ENCODE measurements at regions not wholly inside any gene's neighbourhood (a gene's known extent, or its start where the extent isn't known, plus 50 kb on each side); places are given as distances from the start of the nearest gene placed in this dataset.

DNA sequence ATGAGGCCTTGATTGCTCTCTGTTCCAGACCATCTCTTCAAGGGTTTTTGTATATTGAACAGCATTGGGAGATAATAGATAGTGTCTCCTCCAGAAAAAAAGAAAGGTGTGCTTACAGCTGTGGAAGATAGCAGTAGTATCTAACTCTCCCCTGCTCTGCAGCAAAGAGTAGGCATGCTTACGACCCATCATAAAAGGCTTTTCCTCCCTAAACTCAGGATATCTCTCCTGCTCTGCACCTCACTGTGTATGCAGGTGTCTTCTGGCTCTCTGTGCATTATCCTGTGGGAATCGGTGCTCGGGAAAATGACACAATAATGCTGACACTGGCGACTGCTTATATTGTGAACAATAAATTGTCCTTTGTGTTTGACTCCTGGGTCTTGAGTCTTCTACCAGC lies 216.0 kb downstream of the RAB28 start:
- no peaks in the 10 kb centered on the region for H3K27me3 Mint-ChIP-seq
- H3K36me3 Mint-ChIP-seq, result no peaks in the 10 kb centered on the region
- no peaks in the 10 kb centered on the region for H3K4me1 Mint-ChIP-seq
- no peak overlapping the region for H3K27ac Mint-ChIP-seq
- no peak overlapping the region for H3K4me3 Mint-ChIP-seq
- no peak for DNase-seq
- CTCF ChIA-PET, result no interaction called here
- no peaks in the 10 kb centered on the region for H3K9me3 Mint-ChIP-seq

DNA sequence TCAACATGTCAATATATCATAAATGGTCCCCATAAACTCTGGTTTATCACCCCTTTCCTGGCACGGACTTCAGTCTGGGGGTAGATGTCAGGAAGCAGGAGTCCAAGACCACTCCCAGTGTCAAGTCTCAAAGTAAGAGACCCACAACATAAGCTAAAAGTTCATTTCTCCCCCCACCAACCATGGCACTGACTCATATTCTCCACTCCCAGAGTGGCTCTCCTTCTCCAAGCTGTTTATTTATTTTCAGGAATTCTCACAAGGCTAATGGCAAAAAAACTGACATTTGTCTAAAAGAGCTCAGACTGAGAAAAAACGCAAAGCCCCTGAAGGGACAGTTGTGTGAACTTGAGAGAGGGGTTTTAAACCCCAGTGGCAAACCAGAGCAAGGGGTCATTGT lies 217.0 kb downstream of the RAB28 start:
- Mint-ChIP-seq H3K36me3 (no peaks in the 10 kb centered on the region), H3K27me3 (no peaks in the 10 kb centered on the region), H3K4me3 (no peak overlapping the region), H3K9me3 (no peaks in the 10 kb centered on the region), H3K27ac (no peak overlapping the region), H3K4me1 (no peaks in the 10 kb centered on the region)
- no peak for DNase-seq
- CTCF ChIA-PET, result no interaction called here

DNA sequence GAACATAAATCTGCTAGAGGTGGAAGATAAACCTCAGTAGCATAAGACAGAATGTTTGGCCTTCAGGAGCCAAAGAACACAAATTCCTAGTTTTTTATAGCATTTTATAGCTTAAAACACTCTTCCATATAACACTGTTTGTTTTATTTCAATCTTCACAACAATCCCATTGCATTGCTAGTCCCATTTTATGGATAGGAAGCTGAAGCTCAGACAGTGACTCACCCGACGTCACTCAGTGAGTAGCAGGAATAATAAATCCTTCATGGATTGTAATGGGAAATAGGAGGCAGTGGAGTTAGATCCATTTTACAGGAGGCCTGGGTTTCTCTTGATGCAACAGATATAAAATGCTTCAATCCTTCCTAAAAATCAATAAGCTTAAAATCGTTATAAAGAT lies 217.5 kb downstream of the RAB28 start:
- no peak overlapping the region for H3K27ac Mint-ChIP-seq
- CTCF ChIA-PET, result no interaction called here
- H3K4me3 Mint-ChIP-seq, result no peak overlapping the region
- H3K27me3 Mint-ChIP-seq, result no peaks in the 10 kb centered on the region
- no peaks in the 10 kb centered on the region for H3K9me3 Mint-ChIP-seq
- no peaks in the 10 kb centered on the region for H3K36me3 Mint-ChIP-seq
- no peak for DNase-seq
- H3K4me1 Mint-ChIP-seq, result no peaks in the 10 kb centered on the region

DNA sequence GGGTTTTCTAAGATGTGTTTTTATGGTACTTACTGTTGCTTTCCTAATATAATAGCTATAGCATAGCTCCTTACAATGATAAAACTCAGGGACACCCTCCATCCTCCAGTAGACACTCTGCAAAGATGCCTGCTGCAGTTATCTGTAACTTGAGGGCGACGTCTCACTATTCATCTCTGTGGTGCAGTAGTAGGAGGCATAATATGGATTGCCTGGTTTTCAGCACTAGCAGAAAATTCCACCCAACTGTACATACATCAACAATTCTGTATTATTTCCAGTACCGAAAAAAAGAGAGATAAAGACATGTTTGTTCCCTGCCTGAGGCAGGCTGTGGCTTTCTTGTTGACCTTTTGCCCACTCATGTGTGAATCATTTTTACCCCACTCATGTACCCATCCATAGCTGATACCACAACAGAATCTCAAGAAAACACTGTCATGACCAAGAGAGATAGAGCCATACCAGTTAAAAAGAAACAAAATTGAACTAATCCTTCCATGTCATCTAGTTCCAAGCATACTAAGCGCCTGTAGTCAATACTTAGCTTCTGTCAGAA lies 220.1 kb downstream of the RAB28 start:
- Mint-ChIP-seq H3K27me3 (no peaks in the 10 kb centered on the region), H3K36me3 (no peaks in the 10 kb centered on the region), H3K9me3 (no peaks in the 10 kb centered on the region), H3K4me1 (no peaks in the 10 kb centered on the region), H3K27ac (no peak overlapping the region), H3K4me3 (no peak overlapping the region)
- DNase-seq, result no peak
- CTCF ChIA-PET, result no interaction called here

DNA sequence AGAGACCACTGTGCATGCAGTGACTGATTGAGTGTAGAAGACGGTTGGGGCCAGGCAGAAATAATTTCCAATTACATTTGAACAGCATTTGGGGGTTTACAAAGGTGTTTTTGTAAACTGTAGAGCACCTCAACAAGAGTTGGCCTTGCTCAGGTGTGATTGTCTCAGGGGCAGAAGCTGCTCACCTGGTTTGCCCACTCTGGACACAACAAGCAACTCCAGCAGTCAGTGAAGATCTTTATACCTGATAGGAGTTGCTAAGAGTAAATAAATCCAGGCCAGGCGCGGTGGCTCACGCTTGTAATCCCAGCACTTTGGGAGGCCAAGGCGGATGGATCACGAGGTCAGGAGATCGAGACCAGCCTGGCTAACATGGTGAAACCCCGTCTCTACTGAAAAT lies 221.3 kb downstream of the RAB28 start:
- Mint-ChIP-seq H3K36me3 (no peaks in the 10 kb centered on the region), H3K4me3 (no peak overlapping the region), H3K27ac (no peak overlapping the region), H3K9me3 (no peaks in the 10 kb centered on the region), H3K4me1 (no peaks in the 10 kb centered on the region), H3K27me3 (no peaks in the 10 kb centered on the region)
- DNase-seq, result no peak
- CTCF ChIA-PET, result no interaction called here

DNA sequence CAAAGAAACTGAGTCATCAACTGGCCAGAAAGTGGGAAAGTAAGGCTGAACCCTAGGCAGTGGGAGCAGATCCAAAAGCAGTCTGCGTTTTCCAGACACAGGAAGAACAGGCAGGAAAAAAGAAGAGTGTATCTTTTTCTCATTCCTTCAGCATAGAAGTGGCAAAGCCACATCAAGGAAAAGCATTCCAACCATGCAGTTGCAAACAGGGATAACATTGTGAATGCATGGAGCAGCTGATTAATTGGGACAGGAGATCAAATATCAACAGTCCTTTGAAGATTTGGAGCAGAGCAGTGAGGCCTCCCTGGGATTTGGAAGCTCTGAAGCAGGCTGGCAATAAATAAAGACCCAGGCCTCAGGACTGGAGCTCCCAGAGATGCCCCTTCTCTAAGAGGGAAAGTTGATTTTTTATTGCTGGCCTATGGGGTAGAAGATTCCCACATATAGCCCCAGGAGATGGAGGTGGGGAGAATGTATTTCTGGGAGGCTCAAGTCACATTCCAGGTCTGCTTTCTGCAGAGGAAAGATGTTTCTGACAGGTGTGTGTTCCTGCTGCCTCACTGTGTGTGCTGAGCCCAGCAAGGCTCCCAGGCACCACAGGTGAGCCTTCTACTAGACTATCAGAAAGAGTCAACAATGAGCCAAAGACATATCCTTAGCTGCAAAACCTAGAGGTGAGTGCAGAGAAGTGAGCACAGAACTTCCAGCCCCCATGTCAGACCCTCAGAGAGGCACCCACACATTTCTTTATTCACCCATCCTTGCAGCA lies 222.5 kb downstream of the RAB28 start:
- no peaks in the 10 kb centered on the region for H3K27me3 Mint-ChIP-seq
- no peaks in the 10 kb centered on the region for H3K4me1 Mint-ChIP-seq
- no peak overlapping the region for H3K27ac Mint-ChIP-seq
- H3K36me3 Mint-ChIP-seq, result no peaks in the 10 kb centered on the region
- no peaks in the 10 kb centered on the region for H3K9me3 Mint-ChIP-seq
- no peak overlapping the region for H3K4me3 Mint-ChIP-seq
- no peak for DNase-seq
- CTCF ChIA-PET, result no interaction called here

DNA sequence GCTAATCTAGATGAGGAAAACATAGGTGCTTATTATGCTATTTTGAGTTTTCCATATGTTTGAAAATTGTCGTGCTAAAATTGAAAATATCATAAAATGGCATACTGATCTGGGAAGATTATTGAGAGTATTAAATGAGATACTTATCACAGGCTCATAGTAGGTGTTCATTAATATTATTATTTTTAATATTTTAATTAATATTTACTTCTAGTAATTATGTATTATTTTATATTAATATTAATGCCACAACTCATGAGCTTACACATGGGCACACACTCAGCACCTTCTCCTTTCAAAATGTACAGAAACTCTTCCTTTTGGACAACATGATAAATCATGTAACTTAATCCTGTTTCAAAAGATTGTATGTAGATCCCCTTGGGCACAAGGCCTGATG lies 223.6 kb downstream of the RAB28 start:
- H3K4me3 Mint-ChIP-seq, result no peak overlapping the region
- CTCF ChIA-PET, result no interaction called here
- no peaks in the 10 kb centered on the region for H3K27me3 Mint-ChIP-seq
- H3K36me3 Mint-ChIP-seq, result no peaks in the 10 kb centered on the region
- DNase-seq, result no peak
- H3K27ac Mint-ChIP-seq, result no peak overlapping the region
- H3K4me1 Mint-ChIP-seq, result no peaks in the 10 kb centered on the region
- H3K9me3 Mint-ChIP-seq, result no peaks in the 10 kb centered on the region

DNA sequence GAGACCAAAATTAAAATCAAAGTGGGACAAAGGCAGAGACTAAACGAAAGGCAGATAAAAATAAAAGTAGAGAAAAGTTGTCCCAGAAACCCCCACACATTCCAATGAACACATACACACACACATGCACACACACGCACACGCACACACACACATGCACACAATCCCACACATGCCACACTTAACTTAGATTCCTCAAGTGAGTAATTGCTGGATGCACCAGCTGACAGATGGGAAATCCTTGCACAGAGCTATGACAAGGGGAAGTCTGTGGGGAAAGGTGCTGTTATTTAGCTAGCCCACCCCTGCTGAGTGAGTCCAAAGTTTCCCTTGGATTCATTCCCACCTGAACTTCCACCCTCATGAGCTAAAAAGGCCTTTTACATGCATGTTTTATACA lies 233.9 kb downstream of the RAB28 start:
- Mint-ChIP-seq H3K27ac (no peak overlapping the region), H3K4me3 (no peak overlapping the region), H3K27me3 (no peaks in the 10 kb centered on the region), H3K4me1 (no peaks in the 10 kb centered on the region), H3K9me3 (peaks cover 9% of the 10 kb centered on the region), H3K36me3 (no peaks in the 10 kb centered on the region)
- CTCF ChIA-PET, result no interaction called here
- DNase-seq, result no peak

DNA sequence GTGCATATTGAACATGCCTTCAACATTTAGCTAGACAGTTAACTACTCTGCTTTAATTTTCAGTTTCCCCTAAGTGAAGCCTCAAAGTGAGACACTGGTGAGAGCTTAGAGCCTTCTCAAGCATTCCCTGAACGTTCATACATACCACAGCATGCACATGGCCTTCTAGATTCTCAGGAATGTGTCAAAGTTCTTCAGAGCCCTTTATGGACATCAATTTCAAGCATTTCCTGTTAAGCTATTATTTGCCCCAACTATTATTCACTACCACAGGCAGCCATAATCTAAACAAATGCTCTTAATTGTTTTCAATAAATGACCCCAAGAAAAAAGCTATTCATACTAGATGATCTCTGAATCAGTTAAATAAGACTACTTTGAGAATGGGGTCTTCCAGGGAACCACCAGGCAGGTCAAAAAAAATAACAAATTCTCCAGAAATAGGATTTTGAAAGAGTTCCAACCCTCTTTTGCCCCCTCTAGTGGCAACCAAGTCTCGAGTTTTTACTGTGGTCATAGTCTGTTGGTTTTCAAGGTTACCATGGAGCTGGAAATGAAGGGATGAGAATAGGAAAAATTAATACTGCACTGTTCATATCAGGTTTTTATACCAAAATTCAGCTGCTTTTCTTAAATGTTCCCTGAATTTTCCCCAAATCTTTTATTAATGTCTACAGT lies 235.4 kb downstream of the RAB28 start:
- Mint-ChIP-seq H3K27ac (no peak overlapping the region), H3K27me3 (no peaks in the 10 kb centered on the region), H3K4me1 (no peaks in the 10 kb centered on the region), H3K36me3 (no peaks in the 10 kb centered on the region), H3K9me3 (peaks cover 9% of the 10 kb centered on the region), H3K4me3 (no peak overlapping the region)
- CTCF ChIA-PET, result no interaction called here
- no peak for DNase-seq

DNA sequence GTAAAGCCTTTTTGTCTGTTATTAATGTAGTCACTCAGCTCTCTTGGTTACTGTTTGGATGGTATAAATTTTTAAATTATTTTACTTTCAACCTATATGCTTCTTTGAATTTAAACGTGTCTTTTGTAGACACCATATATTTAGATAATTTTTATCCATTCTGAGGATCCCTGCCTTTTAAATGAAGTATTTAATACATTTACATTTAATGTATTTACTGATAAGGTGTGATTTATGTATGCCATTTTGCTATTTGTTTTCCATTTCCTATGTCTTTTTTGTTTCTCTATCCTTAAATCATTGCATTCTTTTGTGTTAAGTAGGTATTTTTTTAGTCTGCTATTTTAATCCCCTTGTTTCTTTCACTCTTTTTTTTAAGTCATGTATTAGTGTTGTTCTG lies 238.0 kb downstream of the RAB28 start:
- H3K27ac Mint-ChIP-seq, result no peak overlapping the region
- peaks cover 9% of the 10 kb centered on the region for H3K9me3 Mint-ChIP-seq
- no peak for DNase-seq
- H3K4me3 Mint-ChIP-seq, result no peak overlapping the region
- CTCF ChIA-PET, result no interaction called here
- H3K27me3 Mint-ChIP-seq, result no peaks in the 10 kb centered on the region
- H3K4me1 Mint-ChIP-seq, result no peaks in the 10 kb centered on the region
- H3K36me3 Mint-ChIP-seq, result no peaks in the 10 kb centered on the region

DNA sequence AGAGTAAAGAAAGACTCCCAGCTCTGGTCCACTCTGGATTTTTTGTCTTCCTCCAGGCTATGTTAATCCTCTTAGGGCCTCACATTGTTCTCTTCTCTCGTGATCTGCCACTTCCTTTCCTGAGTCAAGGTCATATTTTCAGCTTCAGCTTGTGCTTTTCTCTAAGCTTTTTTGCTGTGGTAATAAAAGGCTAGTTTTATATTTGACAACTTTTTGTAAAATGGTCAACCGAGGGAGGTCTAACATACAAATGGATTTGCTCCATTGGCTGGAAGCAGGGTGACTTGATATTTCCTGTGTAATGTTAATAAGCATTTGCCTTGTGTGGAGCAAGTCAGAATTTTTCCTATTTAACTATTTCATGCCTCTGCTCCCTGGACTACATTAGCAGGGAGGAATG lies 239.7 kb downstream of the RAB28 start:
- CTCF ChIA-PET, result no interaction called here
- H3K4me1 Mint-ChIP-seq, result no peaks in the 10 kb centered on the region
- no peak for DNase-seq
- no peak overlapping the region for H3K4me3 Mint-ChIP-seq
- H3K27ac Mint-ChIP-seq, result no peak overlapping the region
- no peaks in the 10 kb centered on the region for H3K36me3 Mint-ChIP-seq
- H3K9me3 Mint-ChIP-seq, result peaks cover 9% of the 10 kb centered on the region
- no peaks in the 10 kb centered on the region for H3K27me3 Mint-ChIP-seq

DNA sequence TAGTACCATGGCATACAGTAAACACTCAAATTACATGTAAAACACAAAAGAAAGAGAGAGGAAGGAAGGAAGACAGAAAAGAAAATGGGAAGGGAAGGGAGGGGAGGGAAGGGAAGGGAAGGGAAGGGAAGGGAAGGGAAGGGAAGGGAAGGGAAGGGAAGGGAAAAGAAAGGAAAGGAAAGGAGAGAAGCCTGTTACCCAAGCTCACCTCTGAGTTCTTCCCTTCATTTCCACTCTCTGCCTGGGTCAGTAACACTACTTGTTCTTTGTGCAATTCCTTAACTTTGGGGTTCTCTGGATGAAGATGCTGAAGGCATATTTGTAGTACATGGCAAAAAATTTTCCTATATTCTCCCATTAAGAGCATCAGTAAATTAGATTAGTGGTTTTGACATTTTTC lies 241.0 kb downstream of the RAB28 start:
- Mint-ChIP-seq H3K4me3 (no peak overlapping the region), H3K27ac (no peak overlapping the region), H3K4me1 (no peaks in the 10 kb centered on the region), H3K9me3 (peaks cover 7% of the 10 kb centered on the region), H3K36me3 (no peaks in the 10 kb centered on the region), H3K27me3 (no peaks in the 10 kb centered on the region)
- CTCF ChIA-PET, result no interaction called here
- DNase-seq, result no peak

DNA sequence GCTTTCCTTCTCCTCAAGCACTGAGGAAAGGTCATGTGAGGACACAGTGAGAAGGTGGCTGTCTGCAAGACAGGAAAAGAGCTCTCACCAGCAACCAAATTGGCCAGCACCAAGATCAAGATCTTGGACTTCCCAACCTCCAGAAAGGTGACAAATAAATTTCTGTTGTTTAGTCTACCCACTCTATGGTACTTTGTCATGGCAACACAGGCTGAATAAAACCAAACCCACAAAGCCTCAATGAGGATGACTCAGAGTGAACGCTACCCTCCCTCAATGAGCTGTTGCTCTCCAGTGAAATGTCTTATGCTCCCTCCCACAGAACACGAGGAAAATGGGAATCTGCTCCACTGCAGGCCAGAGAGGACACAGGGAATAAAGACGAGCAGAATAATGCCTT lies 244.1 kb downstream of the RAB28 start:
- Mint-ChIP-seq H3K36me3 (no peaks in the 10 kb centered on the region), H3K4me1 (no peaks in the 10 kb centered on the region), H3K27me3 (no peaks in the 10 kb centered on the region), H3K9me3 (no peaks in the 10 kb centered on the region), H3K4me3 (no peak overlapping the region), H3K27ac (no peak overlapping the region)
- CTCF ChIA-PET, result no interaction called here
- no peak for DNase-seq

DNA sequence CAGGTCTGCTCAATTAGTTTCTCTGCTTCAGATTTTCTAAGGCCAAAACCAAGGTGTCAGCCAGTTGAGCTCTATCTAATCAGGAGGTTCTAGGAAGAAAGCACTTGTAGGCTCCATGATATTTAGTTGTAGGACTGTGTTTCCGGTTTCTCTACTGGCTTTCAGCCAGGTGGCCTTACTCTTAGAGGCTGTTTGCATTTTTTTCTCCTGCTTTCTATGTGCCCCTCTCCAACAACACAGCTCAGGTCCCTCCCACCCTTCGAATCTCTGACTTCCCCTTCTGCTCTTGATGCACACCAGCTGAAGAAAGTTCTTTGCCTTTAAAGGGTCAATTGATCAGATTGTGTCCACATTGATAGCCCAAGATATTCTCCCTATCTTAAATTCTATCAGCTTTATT lies 245.2 kb downstream of the RAB28 start:
- H3K4me3 Mint-ChIP-seq, result no peak overlapping the region
- no peaks in the 10 kb centered on the region for H3K9me3 Mint-ChIP-seq
- no peaks in the 10 kb centered on the region for H3K4me1 Mint-ChIP-seq
- no peak for DNase-seq
- H3K36me3 Mint-ChIP-seq, result no peaks in the 10 kb centered on the region
- H3K27me3 Mint-ChIP-seq, result no peaks in the 10 kb centered on the region
- no peak overlapping the region for H3K27ac Mint-ChIP-seq
- CTCF ChIA-PET, result no interaction called here

DNA sequence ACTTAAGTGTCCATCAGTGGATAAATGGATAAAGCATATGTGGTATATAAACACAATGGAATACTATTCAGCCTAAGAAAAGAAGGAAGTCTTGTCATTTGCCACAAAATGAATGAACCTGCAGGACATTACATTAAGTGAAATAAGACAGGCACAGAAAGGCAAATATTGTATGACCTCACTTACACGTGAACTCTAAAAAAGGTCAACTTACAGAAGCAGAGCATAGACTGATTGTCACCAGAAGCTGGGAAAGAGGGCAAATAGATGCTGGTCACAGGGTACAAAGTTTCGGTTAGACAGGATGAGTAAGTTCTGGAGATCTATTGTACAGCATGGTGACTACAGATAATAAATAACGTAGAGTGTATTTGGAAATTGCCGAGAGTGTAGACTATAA lies 247.7 kb downstream of the RAB28 start:
- Mint-ChIP-seq H3K27me3 (no peaks in the 10 kb centered on the region), H3K9me3 (peaks cover 2% of the 10 kb centered on the region), H3K4me1 (no peaks in the 10 kb centered on the region), H3K36me3 (no peaks in the 10 kb centered on the region), H3K4me3 (no peak overlapping the region), H3K27ac (no peak overlapping the region)
- DNase-seq, result no peak
- CTCF ChIA-PET, result no interaction called here

Measured in activated naive CD4-positive, alpha-beta T cell treated with anti-CD3 and anti-CD28 coated beads, Interleukin-2, amount 10 ng/mL, durations not matched to agents 7 days and 5 days (primary cell).